Left lobe of liver (tissue), 2 donors: ENCODE measurements at regions not wholly inside any gene's neighbourhood (a gene's known extent, or its start where the extent isn't known, plus 50 kb on each side); places are given as distances from the start of the nearest gene placed in this dataset.

Source experiments
- ATAC-seq: fragments of 200-7000 bp; cut with Tn5 transposase; one replicate; pipeline ENCODE4 v1.9.1; 2020; ENCODE audit warnings: mild to moderate bottlenecking, moderate library complexity
- DNase-seq: peaks from one replicate; pipeline ENCODE4 v3.0.0-alpha.2; 2020; ENCODE audit warnings: low spot score
- donor health status: DM: no; HTN: no; CAD: no; lungs with moderate emphysema.
- donor health status: DM: no; HTN: yes; CAD: no.

GRCh38 chr12:38547586-38547985 is 231.0 kb downstream of the ALG10B start:
- ATAC-seq (no peak), DNase-seq (no peak)

GRCh38 chr12:38555620-38556591 is 239.3 kb downstream of the ALG10B start:
- ATAC-seq (no peak), DNase-seq (no peak)

DNA sequence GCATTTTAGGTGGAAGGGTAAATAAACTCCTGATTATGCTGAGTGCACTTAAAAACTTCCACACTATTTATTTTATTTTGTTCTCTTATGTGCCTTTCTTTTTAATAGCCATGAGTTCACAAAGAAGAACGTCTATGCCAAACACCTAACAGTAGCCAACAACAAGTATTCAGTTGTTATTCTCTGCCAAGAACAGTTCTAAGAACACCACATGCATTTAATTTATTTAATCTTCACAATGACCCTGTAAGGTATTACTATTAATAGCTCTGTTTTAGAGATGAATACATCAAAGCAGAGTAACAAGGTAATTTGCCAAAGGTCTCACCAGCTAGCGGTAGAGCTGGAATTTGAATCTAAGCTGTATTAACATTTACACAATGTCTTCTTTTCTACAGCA is 240.1 kb downstream of the ALG10B start:
- ATAC-seq (no peak), DNase-seq (no peak)

DNA sequence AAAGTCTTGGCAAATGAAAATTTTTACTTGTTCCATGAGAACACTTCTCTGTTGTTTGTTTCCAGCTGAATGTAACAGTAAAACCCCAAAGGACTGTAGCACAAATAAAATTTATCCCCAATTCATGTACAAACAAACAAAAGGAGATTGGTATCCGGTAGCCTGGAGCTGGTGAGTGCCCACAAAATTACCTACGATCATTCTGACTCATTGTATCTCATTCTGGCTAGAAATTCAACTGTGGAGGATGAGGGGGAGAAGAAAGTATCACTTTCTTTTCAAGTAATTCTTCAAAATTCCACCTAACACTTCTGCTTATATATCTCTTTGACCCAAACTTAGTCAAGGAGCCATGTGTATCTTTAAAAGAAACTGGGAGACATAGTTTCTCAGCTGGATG is 268.5 kb downstream of the ALG10B start:
- no peak for DNase-seq
- ATAC-seq: no peak

- ATAC-seq: no peak
- DNase-seq: no peak
Measured at GRCh38 chr12:38586789-38587188, 270.2 kb downstream of the ALG10B start.

GRCh38 chr12:38587594-38587993 is 271.0 kb downstream of the ALG10B start:
- ATAC-seq (no peak), DNase-seq (no peak)

DNA sequence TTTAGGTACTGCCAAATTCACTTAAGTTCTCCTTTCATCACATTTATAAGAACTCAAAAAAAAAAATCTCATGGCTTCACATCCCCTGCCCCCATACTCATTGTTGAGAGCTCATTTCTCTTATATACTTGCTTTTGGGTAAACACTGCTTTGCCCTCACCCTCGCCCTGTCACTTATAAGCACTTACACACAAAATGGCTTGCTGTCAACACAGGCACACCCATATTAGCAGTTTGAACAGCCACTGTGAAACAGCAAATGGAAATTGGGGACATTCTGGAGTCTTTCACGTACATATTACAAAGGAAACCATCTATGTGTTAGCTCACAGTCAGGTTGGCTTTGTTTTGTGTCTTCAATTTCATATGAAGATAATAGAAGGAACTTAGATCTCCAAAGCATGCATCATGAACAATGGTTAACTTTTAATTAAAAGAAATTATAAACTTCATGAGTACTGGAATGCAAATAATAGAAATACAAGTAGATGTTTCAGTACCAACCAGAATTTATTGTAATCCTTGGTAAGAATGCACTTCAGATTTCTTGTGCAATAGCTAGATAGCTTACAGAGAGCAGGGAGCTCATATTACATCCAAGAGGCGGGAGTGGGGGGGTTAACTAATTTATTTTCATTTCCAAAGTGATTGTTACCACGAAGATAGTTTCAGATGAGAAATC is 272.2 kb downstream of the ALG10B start:
- ATAC-seq: no peak
- DNase-seq: no peak

DNA sequence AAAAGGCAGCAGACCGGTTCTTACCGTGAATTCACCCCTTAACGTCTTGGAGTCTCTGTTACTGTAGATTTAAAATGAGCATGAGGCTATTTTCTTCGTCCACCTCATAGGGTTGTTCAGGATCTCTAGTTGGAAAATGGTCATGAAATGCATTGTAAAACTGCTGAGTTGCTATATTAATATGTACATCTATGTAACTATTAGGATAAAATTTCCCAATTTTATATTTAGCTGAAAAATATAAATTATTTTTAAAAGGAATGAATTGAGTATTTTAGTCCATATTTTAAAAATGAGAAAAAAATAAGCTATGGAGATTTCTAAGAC is 272.7 kb downstream of the ALG10B start:
- ATAC-seq (no peak), DNase-seq (no peak)

DNA sequence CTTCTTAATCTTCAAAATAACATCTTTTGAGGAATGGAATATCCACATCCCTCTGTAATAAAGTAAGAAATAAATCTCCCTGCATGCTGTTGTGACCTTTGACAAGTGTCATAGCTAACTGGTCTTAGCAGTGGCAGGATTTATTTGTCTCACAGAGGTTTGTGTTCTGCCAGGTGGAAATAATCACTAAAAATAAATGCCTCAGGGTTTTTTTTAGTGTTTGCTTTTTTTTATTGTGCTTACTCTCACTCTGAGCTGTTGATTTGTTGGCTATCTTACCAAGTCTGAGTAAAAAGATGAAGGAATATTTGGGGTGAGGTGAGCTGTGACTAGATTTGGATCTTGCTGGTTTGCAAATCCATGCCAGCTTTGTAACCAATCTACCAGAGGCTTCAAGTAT is 285.4 kb downstream of the ALG10B start:
- no peak for DNase-seq
- ATAC-seq: no peak
